ENCODE measurements at regions not wholly inside any gene's neighbourhood (a gene's known extent, or its start where the extent isn't known, plus 50 kb on each side); places are given as distances from the start of the nearest gene placed in this dataset.

DNA sequence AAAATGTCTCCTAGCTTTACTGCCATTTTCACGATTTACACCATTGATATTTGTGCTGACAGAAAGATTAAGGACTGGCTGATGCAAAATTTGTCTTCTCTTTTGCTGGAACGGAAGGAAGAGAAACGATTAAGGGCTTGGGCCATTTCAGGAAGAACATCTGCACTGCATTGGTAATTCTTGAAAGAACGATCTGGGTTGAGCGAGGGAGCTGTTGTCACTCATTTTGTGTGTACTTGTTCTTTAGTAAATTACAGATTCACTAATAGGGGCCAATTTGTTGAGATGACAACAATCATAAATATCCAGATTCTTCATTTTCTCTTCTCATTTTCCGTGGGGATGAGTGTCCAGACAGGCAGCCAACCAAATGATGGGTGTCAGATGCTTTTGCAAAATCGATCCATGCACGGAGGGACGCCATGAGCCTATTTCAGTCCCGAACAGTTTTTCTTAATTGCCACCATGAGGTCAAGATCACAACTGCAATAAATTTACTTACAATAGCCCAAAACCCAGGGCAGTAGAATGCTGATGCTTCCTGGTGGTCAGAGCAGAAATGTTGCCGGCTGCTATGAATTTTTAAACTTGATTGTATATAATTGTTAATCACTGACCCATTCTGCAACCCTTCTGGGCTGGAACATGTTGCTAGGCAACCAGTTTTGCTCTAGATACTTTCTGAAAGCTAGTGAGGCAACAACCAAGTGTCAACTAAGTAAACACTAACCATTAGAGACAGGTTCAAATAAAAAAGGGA, 132.4 kb upstream of the TIAM1 start:
- TF ChIP-seq, protein P1, sequence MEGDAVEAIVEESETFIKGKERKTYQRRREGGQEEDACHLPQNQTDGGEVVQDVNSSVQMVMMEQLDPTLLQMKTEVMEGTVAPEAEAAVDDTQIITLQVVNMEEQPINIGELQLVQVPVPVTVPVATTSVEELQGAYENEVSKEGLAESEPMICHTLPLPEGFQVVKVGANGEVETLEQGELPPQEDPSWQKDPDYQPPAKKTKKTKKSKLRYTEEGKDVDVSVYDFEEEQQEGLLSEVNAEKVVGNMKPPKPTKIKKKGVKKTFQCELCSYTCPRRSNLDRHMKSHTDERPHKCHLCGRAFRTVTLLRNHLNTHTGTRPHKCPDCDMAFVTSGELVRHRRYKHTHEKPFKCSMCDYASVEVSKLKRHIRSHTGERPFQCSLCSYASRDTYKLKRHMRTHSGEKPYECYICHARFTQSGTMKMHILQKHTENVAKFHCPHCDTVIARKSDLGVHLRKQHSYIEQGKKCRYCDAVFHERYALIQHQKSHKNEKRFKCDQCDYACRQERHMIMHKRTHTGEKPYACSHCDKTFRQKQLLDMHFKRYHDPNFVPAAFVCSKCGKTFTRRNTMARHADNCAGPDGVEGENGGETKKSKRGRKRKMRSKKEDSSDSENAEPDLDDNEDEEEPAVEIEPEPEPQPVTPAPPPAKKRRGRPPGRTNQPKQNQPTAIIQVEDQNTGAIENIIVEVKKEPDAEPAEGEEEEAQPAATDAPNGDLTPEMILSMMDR (IDR thresholded peaks at IDR 0.05): no peak
- H3K36me3 ChIP-seq (ENCODE audit: insufficient read depth in 1 of 2, low read depth in 1 of 2): no peaks in the 10 kb centered on the region
- no peak overlapping the region for H3K27ac ChIP-seq
- ATAC-seq: no peak
- intact Hi-C loops (cut with DNase I): no loop called here
- no peak for DNase-seq
- H3K9me3 ChIP-seq: no peaks in the 10 kb centered on the region
- no peaks in the 10 kb centered on the region for H3K4me1 ChIP-seq
- H3K27me3 ChIP-seq (ENCODE audit: insufficient read depth in 3 of 3, low read length in 2 of 3): no peaks in the 10 kb centered on the region
- H3K4me3 ChIP-seq: no peak overlapping the region
- WGBS, 3 donors: 53 to 58% (median 57%) methylated on average over 11 of the region's 11 CpGs

DNA sequence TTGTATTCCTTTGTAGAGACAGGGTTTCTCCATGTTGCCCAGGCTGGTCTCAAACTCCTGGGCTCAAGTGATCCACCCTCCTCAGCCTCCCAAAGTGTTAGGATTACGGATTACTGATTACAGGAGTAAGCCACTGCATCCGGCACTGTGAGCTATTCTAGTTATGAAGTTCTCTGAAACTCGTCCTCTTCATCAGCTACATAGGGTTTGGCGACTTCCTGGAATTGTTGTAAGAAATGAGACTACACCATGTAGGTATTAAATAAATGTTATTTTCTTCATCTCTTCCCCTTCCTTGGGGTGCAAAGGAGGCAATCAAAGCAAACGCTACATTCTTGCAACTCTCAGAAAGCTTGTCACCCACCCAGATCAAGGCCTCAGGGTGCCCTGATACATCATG, 131.2 kb upstream of the TIAM1 start:
- TF ChIP-seq, protein P1 (IDR thresholded peaks at IDR 0.05): no peak
- WGBS, 3 donors: 73 to 92% (median 88%) methylated on average over 5 of the region's 5 CpGs

DNA sequence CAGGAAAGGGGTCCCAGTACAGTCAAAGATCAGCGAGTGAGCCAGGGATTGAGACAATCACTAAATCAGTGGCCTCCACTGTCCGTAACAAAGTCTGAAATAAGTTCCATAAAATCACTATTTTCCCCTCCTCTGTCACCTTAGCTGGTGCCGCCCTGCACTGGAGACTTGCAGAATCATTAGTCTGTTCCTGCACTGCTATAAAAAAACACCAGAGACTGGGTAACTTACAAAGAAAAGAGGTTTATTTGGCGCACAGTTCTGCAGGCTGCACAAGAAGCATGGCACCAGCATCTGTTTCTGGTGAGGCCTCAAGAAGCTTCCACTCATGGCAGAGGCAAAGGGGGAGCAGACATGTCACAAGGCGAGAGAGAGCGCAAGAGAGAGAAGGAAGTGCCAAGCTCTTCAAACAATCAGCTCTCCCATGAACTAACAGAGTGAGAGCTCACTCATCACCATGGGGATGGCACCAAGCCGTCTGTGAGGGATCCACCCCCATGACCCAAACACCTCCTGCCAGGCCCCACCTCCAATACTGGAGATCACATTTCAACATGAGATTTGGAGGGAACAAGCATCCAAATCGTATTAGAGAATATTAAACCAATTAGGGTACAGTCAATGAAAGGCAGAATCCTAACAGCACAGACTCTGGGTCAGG, 129.8 kb upstream of the TIAM1 start:
- intact Hi-C loops (cut with DNase I): no loop called here
- TF ChIP-seq, protein P1 (IDR thresholded peaks at IDR 0.05): no peak
- Histone ChIP-seq H3K27ac (no peak overlapping the region), H3K4me3 (no peak overlapping the region), H3K36me3 (ENCODE audit: insufficient read depth in 1 of 2, low read depth in 1 of 2) (no peaks in the 10 kb centered on the region), H3K9me3 (no peaks in the 10 kb centered on the region), H3K27me3 (ENCODE audit: insufficient read depth in 3 of 3, low read length in 2 of 3) (no peaks in the 10 kb centered on the region), H3K4me1 (no peaks in the 10 kb centered on the region)
- no peak for DNase-seq
- WGBS, 3 donors: 75 to 78% (median 76%) methylated on average over 8 of the region's 8 CpGs
- no peak for ATAC-seq

More for the DNA sequence above, 131.2 kb upstream of the TIAM1 start:
- Histone ChIP-seq H3K4me3 (no peak overlapping the region), H3K27me3 (ENCODE audit: insufficient read depth in 3 of 3, low read length in 2 of 3) (no peaks in the 10 kb centered on the region), H3K9me3 (no peaks in the 10 kb centered on the region), H3K4me1 (no peaks in the 10 kb centered on the region), H3K27ac (no peak overlapping the region), H3K36me3 (ENCODE audit: insufficient read depth in 1 of 2, low read depth in 1 of 2) (no peaks in the 10 kb centered on the region)
- no peak for ATAC-seq
- DNase-seq: no peak
- intact Hi-C loops (cut with DNase I): no loop called here

DNA sequence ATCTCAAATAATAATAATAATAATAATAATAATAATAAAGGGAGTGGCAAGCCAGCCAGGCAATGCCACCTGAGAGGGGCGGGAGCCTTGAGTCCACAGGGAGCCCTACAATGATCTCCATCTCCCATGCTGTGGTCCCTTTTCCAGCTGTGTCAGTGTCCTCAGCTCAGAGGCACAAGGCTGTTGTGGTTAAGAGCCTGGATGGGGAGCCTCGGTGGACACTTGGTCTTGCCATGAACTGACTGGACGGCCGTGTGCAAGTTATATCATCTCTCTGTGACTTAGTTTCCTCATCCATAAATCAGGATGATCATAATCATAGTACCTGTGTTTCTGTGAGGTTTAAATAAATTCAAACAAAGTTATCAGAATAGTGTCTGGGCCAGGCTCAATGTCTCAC, 127.8 kb upstream of the TIAM1 start:
- H3K27ac ChIP-seq: no peak overlapping the region
- no peaks in the 10 kb centered on the region for H3K27me3 ChIP-seq (ENCODE audit: insufficient read depth in 3 of 3, low read length in 2 of 3)
- TF ChIP-seq, protein P1 (IDR thresholded peaks at IDR 0.05): no peak
- H3K4me1 ChIP-seq: no peaks in the 10 kb centered on the region
- ATAC-seq: no peak
- 82 to 89% (median 86%) methylated on average over 4 of the region's 4 CpGs for WGBS, 3 donors
- DNase-seq: no peak
- H3K9me3 ChIP-seq: no peaks in the 10 kb centered on the region
- no peak overlapping the region for H3K4me3 ChIP-seq
- intact Hi-C loops (cut with DNase I): no loop called here
- H3K36me3 ChIP-seq (ENCODE audit: insufficient read depth in 1 of 2, low read depth in 1 of 2): no peaks in the 10 kb centered on the region
